C4-2B (cell line): ENCODE measurements at regions not wholly inside any gene's neighbourhood (a gene's known extent, or its start where the extent isn't known, plus 50 kb on each side); places are given as distances from the start of the nearest gene placed in this dataset.

ENCODE experiments used
- CTCF ChIP-seq: fragments of 450-650 bp; conservative IDR thresholded peaks from 2 replicates; pipeline ENCODE4 v1.5.1; 2017; ENCODE audit warnings: mild to moderate bottlenecking
- ZFX ChIP-seq: fragments of 450-650 bp; IDR thresholded peaks from 2 replicates; pipeline ENCODE4 v1.6.1; 2017

GRCh38 chr6:164346631-164347030 is 932.1 kb downstream of the QKI start:
- TF ChIP-seq CTCF (no peak), ZFX (no peak)
